A549 (cell line): ENCODE measurements at regions not wholly inside any gene's neighbourhood (a gene's known extent, or its start where the extent isn't known, plus 50 kb on each side); places are given as distances from the start of the nearest gene placed in this dataset.

Source experiments
- ATAC-seq, 2 experiments: fragments of 200-7000 bp in 1 of 2; fragments of >200 bp in 1 of 2; cut with Nextera tagmentation in 1 of 2; cut with Tn5 transposase in 1 of 2; 3 replicates each; pipeline versions ENCODE4 v1.8.0 to v1.9.1; 2018 to 2020; ENCODE audit warnings: mild to moderate bottlenecking in 1 of 2, moderate library complexity in 1 of 2
- CTCF ChIA-PET: fragments of 300-600 bp; sonication (Branson Sonifier 250); formaldehyde crosslinking; extraction: SDS; loops from one replicate; lab custom pipeline; 2021; ENCODE audit warnings: antibody characterized with exemption, inconsistent platforms; lab: Yijun Ruan, JAX
- POLR2A ChIA-PET: fragments of 350-600 bp; formaldehyde crosslinking; extraction: SDS; loops from one replicate; lab custom pipeline; 2021; ENCODE audit warnings: antibody characterized with exemption, inconsistent platforms; lab: Yijun Ruan, JAX
- DNase-seq, 2 experiments: peaks; one replicate each; pipeline versions ENCODE4 v3.0.0 to v3.0.0-alpha.2; 2011 to 2016; ENCODE audit warnings: low read depth in 1 of 2, low spot score in 1 of 2
- FAIRE-seq: peaks from 2 replicates; lab custom pipeline; 2011; peaks lifted over from hg19 to GRCh38; lab: Jason Lieb, UNC
- H3K27ac ChIP-seq, 2 experiments: fragments of >200 bp; sonication (Bioruptor Twin); formaldehyde crosslinking; 3 replicates each; pipeline ENCODE4 v1.5.1; 2016 to 2017
- H3K4me1 ChIP-seq: fragments of >200 bp; sonication (Bioruptor Twin); formaldehyde crosslinking; 3 replicates; pipeline ENCODE4 v1.6.1; 2016
- H3K4me2 ChIP-seq: fragments of >200 bp; sonication (Bioruptor Twin); formaldehyde crosslinking; 3 replicates; pipeline ENCODE4 v1.6.1; 2016
- H3K4me3 ChIP-seq: fragments of >200 bp; sonication (Bioruptor Twin); formaldehyde crosslinking; 3 replicates; pipeline ENCODE4 v1.5.1; 2016
- H3K9me3 ChIP-seq: fragments of >200 bp; sonication (Bioruptor Twin); formaldehyde crosslinking; 3 replicates; pipeline ENCODE4 v1.6.1; 2016
- CBX2 ChIP-seq: fragments of 200-600 bp; sonication (generic); IDR thresholded peaks from 2 replicates; pipeline ENCODE4 v1.6.1; 2016; ENCODE audit warnings: low read depth, mild to moderate bottlenecking, borderline replicate concordance
- CBX8 ChIP-seq: fragments of 200-600 bp; sonication (generic); IDR thresholded peaks from 2 replicates; pipeline ENCODE4 v1.6.1; 2016
- CHD4 ChIP-seq: fragments of 200-600 bp; sonication (generic); IDR thresholded peaks from 2 replicates; pipeline ENCODE4 v1.6.1; 2016; ENCODE audit warnings: antibody characterized with exemption, mild to moderate bottlenecking, borderline replicate concordance
- EHMT2 ChIP-seq: fragments of 200-600 bp; sonication (generic); IDR thresholded peaks from 2 replicates; pipeline ENCODE4 v1.6.1; 2016; ENCODE audit warnings: antibody characterized with exemption, low read depth, mild to moderate bottlenecking, moderate library complexity
- EP300 ChIP-seq, 2 experiments: fragments of >200 bp; sonication (Bioruptor Twin); formaldehyde crosslinking; IDR thresholded peaks; 2 replicates in 1 of 2; 3 replicates in 1 of 2; pipeline ENCODE4 v1.6.1; 2016 to 2017
- ESRRA ChIP-seq: fragments of 150-350 bp; IDR thresholded peaks from 2 replicates; pipeline ENCODE4 v1.6.1; 2014; ENCODE audit warnings: mild to moderate bottlenecking, low read length, borderline replicate concordance
- FOSB ChIP-seq: fragments of 250-450 bp; sonication (Bioruptor Pico); IDR thresholded peaks from 2 replicates; pipeline ENCODE4 v1.5.0; 2020; ENCODE audit warnings: mild to moderate bottlenecking, moderate library complexity
- FOSL2 ChIP-seq, 2 experiments: fragments of 450-650 bp in 1 of 2; fragments of >200 bp in 1 of 2; sonication (Bioruptor Twin) in 1 of 2; formaldehyde crosslinking; IDR thresholded peaks; 2 replicates each; pipeline versions ENCODE4 v1.5.0 to v1.6.1; 2016 to 2020; ENCODE audit warnings: mild to moderate bottlenecking in 1 of 2, moderate library complexity in 1 of 2
- FOXS1 ChIP-seq: fragments of 250-450 bp; sonication (Bioruptor Pico); IDR thresholded peaks from 2 replicates; pipeline ENCODE4 v1.5.0; 2020; ENCODE audit warnings: mild to moderate bottlenecking, moderate library complexity
- JUN ChIP-seq, 2 experiments: fragments of >200 bp; sonication (Bioruptor Twin); formaldehyde crosslinking; IDR thresholded peaks; 2 replicates in 1 of 2; 3 replicates in 1 of 2; pipeline ENCODE4 v1.6.1; 2016 to 2017
- KDM1A ChIP-seq: fragments of 200-600 bp; sonication (generic); IDR thresholded peaks from 2 replicates; pipeline ENCODE4 v1.6.1; 2016; ENCODE audit warnings: low read depth, mild to moderate bottlenecking
- NR3C1 ChIP-seq: fragments of >200 bp; sonication (Bioruptor Twin); formaldehyde crosslinking; IDR thresholded peaks from 3 replicates; pipeline ENCODE4 v1.6.1; 2017
- PHF8 ChIP-seq: fragments of 200-600 bp; sonication (generic); IDR thresholded peaks from 2 replicates; pipeline ENCODE4 v1.6.1; 2016; ENCODE audit warnings: low read depth, mild to moderate bottlenecking, antibody characterized with exemption, moderate library complexity, borderline replicate concordance
- POLR2A ChIP-seq: IDR thresholded peaks from 2 replicates; pipeline ENCODE4 v1.6.1; 2012; ENCODE audit warnings: mild to moderate bottlenecking, low read length
- RAD21 ChIP-seq, 2 experiments: fragments of >200 bp in 1 of 2; sonication (Bioruptor Twin) in 1 of 2; formaldehyde crosslinking in 1 of 2; IDR thresholded peaks in 1 of 2; conservative IDR thresholded peaks in 1 of 2; 2 replicates in 1 of 2; 3 replicates in 1 of 2; pipeline ENCODE4 v1.6.1; 2012 to 2018; ENCODE audit warnings: inconsistent platforms in 1 of 2
- RARB ChIP-seq: fragments of 250-450 bp; sonication (Bioruptor Pico); IDR thresholded peaks from 2 replicates; pipeline ENCODE4 v1.8.0; 2021; ENCODE audit warnings: mild to moderate bottlenecking, moderate library complexity
- RFX5 ChIP-seq: fragments of 450-650 bp; IDR thresholded peaks from 2 replicates; pipeline ENCODE4 v1.7.1; 2014; ENCODE audit warnings: antibody characterized with exemption, mild to moderate bottlenecking, moderate library complexity
- SMC3 ChIP-seq: fragments of >200 bp; sonication (Bioruptor Twin); formaldehyde crosslinking; IDR thresholded peaks from 3 replicates; pipeline ENCODE4 v1.6.1; 2018; ENCODE audit warnings: inconsistent platforms
- TFCP2L1 ChIP-seq: fragments of 250-450 bp; sonication (Bioruptor Pico); IDR thresholded peaks from 2 replicates; pipeline ENCODE4 v1.5.0; 2021; ENCODE audit warnings: mild to moderate bottlenecking
- TP53 ChIP-seq: fragments of 250-450 bp; sonication (Bioruptor Pico); IDR thresholded peaks from 2 replicates; pipeline ENCODE4 v1.5.0; 2021; ENCODE audit warnings: mild to moderate bottlenecking, moderate library complexity
- ZFP36 ChIP-seq: fragments of 450-650 bp; IDR thresholded peaks from 2 replicates; pipeline ENCODE4 v1.6.1; 2014; ENCODE audit warnings: borderline replicate concordance; ENCODE audit not compliant: partially characterized antibody
- ZNF302 ChIP-seq: fragments of 250-450 bp; sonication (Bioruptor Pico); IDR thresholded peaks from 2 replicates; pipeline ENCODE4 v1.9.0; 2021; ENCODE audit warnings: inconsistent platforms, mild to moderate bottlenecking, moderate library complexity
- ZSCAN20 ChIP-seq: fragments of 250-450 bp; sonication (Bioruptor Pico); IDR thresholded peaks from 2 replicates; pipeline ENCODE4 v1.8.0; 2022; ENCODE audit warnings: mild to moderate bottlenecking, moderate library complexity
- WGBS: methylation state at CpG from one replicate; pipeline ENCODE4 v1.1.6; 2017; ENCODE audit errors: missing lambda C conversion rate; 5-methylcytosine and 5-hydroxymethylcytosine counted together
- TF ChIP-seq, protein P1 (sequence below): fragments of 250-450 bp; sonication (Bioruptor Pico); IDR thresholded peaks from 2 replicates; pipeline ENCODE4 v1.5.0; 2020; ENCODE audit warnings: low read depth, mild to moderate bottlenecking, moderate library complexity
- TF ChIP-seq, protein P2 (sequence below): fragments of 250-450 bp; sonication (Bioruptor Pico); IDR thresholded peaks from 2 replicates; pipeline ENCODE4 v1.5.0; 2021; ENCODE audit warnings: mild to moderate bottlenecking, moderate library complexity, borderline replicate concordance
- TF ChIP-seq, protein P3 (sequence below): IDR thresholded peaks from 2 replicates; pipeline ENCODE4 v1.6.1; 2012
- TF ChIP-seq, protein P4 (sequence below): fragments of 450-650 bp; IDR thresholded peaks from 2 replicates; pipeline ENCODE4 v1.6.1; 2014; ENCODE audit warnings: antibody characterized with exemption
- TF ChIP-seq, protein P5 (sequence below): fragments of >200 bp; sonication (Bioruptor Twin); formaldehyde crosslinking; IDR thresholded peaks from 2 replicates; pipeline ENCODE4 v1.6.1; 2016
- TF ChIP-seq, protein P6 (sequence below): fragments of >200 bp; sonication (Bioruptor Twin); formaldehyde crosslinking; IDR thresholded peaks from 3 replicates; pipeline ENCODE4 v1.6.1; 2016

DNA sequence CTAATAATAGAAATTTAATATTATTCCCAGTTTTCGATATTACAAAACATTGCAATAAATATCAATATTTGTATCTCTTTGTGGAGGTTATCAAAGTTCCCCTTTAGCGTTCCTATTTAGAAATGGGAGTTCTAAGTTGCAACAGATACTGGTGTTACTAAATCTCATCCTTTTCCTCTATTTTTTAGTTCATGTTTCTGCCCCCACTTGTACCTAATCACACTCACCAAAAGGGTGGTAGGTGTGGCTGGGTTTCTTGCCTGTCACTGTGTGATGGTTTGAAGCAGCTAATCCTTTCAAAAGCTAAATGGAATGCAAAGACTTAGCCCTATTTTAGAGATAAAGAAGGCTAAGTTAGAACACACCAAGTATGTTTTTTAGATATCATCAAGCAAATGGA lies 997.9 kb downstream of the TSN start:
- whole genome bisulfite sequencing, result 28% methylated on average over 2 of the region's 2 CpGs
- Histone ChIP-seq H3K4me2 (no peak overlapping the region), H3K4me1 (no peaks in the 10 kb centered on the region), H3K9me3 (no peaks in the 10 kb centered on the region), H3K27ac (no peak overlapping the region), H3K4me3 (no peak overlapping the region)
- ATAC-seq (no peak), FAIRE-seq (no peak), DNase-seq (no peak)
- POLR2A ChIA-PET, result no interaction called here
- TF ChIP-seq CHD4 (no peak), ESRRA (no peak), FOSL2 (IDR thresholded peaks at IDR 0.05) (no peak), FOSL2 (CRISPR knock-in tag; IDR thresholded peaks at IDR 0.05) (no peak), RFX5 (no peak), ZFP36 (no peak), SMC3 (no peak), JUN (IDR thresholded peaks at IDR 0.05) (no peak), FOSB (CRISPR knock-in tag) (no peak), CBX8 (no peak), ZNF302 (no peak), RAD21 (conservative IDR thresholded peaks at IDR 0.05 in 1 of 2, IDR thresholded peaks at IDR 0.05 in 1 of 2) (no peak), EP300 (IDR thresholded peaks at IDR 0.05) (no peak)
- TF ChIP-seq, protein P1, sequence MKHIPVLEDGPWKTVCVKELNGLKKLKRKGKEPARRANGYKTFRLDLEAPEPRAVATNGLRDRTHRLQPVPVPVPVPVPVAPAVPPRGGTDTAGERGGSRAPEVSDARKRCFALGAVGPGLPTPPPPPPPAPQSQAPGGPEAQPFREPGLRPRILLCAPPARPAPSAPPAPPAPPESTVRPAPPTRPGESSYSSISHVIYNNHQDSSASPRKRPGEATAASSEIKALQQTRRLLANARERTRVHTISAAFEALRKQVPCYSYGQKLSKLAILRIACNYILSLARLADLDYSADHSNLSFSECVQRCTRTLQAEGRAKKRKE, result no peak
- CTCF ChIA-PET, result no interaction called here

DNA sequence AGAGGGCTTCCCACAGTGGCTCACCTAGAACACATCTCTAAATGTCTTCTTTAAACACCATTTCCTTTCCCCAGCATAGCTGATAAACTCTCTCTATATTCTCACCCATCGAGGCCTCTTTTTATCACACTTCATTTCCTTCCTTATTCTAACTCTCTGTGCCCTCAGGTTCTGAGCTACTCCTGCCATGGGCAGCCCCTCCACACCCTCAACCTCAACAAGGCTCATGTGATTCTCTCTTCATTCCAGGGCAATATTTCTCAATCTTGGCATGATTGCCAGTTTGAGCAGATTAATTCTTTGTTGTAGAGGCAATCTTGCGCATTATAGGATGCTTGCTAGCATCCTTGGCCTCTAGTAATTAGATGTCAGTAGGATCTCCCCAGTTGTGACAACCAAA lies 999.1 kb downstream of the TSN start:
- CTCF ChIA-PET, result no interaction called here
- no peak for ATAC-seq
- WGBS, result 4% methylated on average over 2 of the region's 2 CpGs

More for the DNA sequence above, 999.1 kb downstream of the TSN start:
- H3K9me3 ChIP-seq, result no peaks in the 10 kb centered on the region
- POLR2A ChIA-PET, result no interaction called here
- H3K4me2 ChIP-seq, result no peak overlapping the region
- FAIRE-seq (no peak), DNase-seq (no peak)
- no peak overlapping the region for H3K4me3 ChIP-seq
- TF ChIP-seq JUN (IDR thresholded peaks at IDR 0.05), result no peak
- TF ChIP-seq TP53 (CRISPR knock-in tag), result no peak
- no peak for TF ChIP-seq ESRRA
- no peak for TF ChIP-seq CBX2
- TF ChIP-seq FOXS1 (CRISPR knock-in tag), result no peak
- TF ChIP-seq RARB (CRISPR knock-in tag), result no peak
- no peak for TF ChIP-seq POLR2A
- TF ChIP-seq NR3C1, result no peak
- TF ChIP-seq, protein P2, sequence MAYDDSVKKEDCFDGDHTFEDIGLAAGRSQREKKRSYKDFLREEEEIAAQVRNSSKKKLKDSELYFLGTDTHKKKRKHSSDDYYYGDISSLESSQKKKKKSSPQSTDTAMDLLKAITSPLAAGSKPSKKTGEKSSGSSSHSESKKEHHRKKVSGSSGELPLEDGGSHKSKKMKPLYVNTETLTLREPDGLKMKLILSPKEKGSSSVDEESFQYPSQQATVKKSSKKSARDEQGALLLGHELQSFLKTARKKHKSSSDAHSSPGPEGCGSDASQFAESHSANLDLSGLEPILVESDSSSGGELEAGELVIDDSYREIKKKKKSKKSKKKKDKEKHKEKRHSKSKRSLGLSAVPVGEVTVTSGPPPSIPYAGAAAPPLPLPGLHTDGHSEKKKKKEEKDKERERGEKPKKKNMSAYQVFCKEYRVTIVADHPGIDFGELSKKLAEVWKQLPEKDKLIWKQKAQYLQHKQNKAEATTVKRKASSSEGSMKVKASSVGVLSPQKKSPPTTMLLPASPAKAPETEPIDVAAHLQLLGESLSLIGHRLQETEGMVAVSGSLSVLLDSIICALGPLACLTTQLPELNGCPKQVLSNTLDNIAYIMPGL (CRISPR knock-in tag), result no peak
- TF ChIP-seq EHMT2, result no peak
- TF ChIP-seq, protein P3, sequence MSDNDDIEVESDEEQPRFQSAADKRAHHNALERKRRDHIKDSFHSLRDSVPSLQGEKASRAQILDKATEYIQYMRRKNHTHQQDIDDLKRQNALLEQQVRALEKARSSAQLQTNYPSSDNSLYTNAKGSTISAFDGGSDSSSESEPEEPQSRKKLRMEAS, result no peak
- TF ChIP-seq, protein P4, sequence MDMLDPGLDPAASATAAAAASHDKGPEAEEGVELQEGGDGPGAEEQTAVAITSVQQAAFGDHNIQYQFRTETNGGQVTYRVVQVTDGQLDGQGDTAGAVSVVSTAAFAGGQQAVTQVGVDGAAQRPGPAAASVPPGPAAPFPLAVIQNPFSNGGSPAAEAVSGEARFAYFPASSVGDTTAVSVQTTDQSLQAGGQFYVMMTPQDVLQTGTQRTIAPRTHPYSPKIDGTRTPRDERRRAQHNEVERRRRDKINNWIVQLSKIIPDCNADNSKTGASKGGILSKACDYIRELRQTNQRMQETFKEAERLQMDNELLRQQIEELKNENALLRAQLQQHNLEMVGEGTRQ, result no peak
- TF ChIP-seq, protein P5, sequence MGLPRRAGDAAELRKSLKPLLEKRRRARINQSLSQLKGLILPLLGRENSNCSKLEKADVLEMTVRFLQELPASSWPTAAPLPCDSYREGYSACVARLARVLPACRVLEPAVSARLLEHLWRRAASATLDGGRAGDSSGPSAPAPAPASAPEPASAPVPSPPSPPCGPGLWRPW, result no peak
- TF ChIP-seq KDM1A, result no peak
- TF ChIP-seq PHF8, result no peak
- TF ChIP-seq EP300 (IDR thresholded peaks at IDR 0.05), result no peak
- TF ChIP-seq CHD4, result no peak
- no peak for TF ChIP-seq ZSCAN20
- TF ChIP-seq, protein P6, sequence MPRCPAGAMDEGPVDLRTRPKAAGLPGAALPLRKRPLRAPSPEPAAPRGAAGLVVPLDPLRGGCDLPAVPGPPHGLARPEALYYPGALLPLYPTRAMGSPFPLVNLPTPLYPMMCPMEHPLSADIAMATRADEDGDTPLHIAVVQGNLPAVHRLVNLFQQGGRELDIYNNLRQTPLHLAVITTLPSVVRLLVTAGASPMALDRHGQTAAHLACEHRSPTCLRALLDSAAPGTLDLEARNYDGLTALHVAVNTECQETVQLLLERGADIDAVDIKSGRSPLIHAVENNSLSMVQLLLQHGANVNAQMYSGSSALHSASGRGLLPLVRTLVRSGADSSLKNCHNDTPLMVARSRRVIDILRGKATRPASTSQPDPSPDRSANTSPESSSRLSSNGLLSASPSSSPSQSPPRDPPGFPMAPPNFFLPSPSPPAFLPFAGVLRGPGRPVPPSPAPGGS, result no peak
- no peak for TF ChIP-seq TFCP2L1 (CRISPR knock-in tag)
- no peak overlapping the region for H3K27ac ChIP-seq
- no peaks in the 10 kb centered on the region for H3K4me1 ChIP-seq
